ENCODE measurements at regions not wholly inside any gene's neighbourhood (a gene's known extent, or its start where the extent isn't known, plus 50 kb on each side); places are given as distances from the start of the nearest gene placed in this dataset.

- H3K36me3 ChIP-seq: no peaks in the 10 kb centered on the region
- H3K4me1 ChIP-seq: no peaks in the 10 kb centered on the region
- H3K27me3 ChIP-seq: no peaks in the 10 kb centered on the region
- TF ChIP-seq CTCF (IDR thresholded peaks at IDR 0.05): no peak
- no peak overlapping the region for H3K27ac ChIP-seq
- H3K4me3 ChIP-seq: no peak overlapping the region
- DNase-seq (ENCODE audit: low spot score): no peak
- H3K9me3 ChIP-seq: peaks cover 0 to 8% of the 10 kb centered on the region in 2 donors
These were observed 55.4 kb upstream of the CDH20 start for GRCh38 chr18:61277808-61278207.

GRCh38 chr18:61281431-61281830, 51.8 kb upstream of the CDH20 start:
- H3K27me3 ChIP-seq: no peaks in the 10 kb centered on the region
- peaks cover 0 to 8% of the 10 kb centered on the region in 2 donors for H3K9me3 ChIP-seq
- no peaks in the 10 kb centered on the region for H3K36me3 ChIP-seq
- no peak overlapping the region for H3K27ac ChIP-seq
- H3K4me3 ChIP-seq: no peak overlapping the region
- H3K4me1 ChIP-seq: no peaks in the 10 kb centered on the region
- no peak for DNase-seq (ENCODE audit: low spot score)
- no peak for TF ChIP-seq CTCF (IDR thresholded peaks at IDR 0.05)

GRCh38 chr18:61282926-61283325, 50.3 kb upstream of the CDH20 start:
- H3K36me3 ChIP-seq: no peaks in the 10 kb centered on the region
- no peak for DNase-seq (ENCODE audit: low spot score)
- no peak overlapping the region for H3K4me3 ChIP-seq
- no peak for TF ChIP-seq CTCF (IDR thresholded peaks at IDR 0.05)
- no peak overlapping the region for H3K27ac ChIP-seq
- no peaks in the 10 kb centered on the region for H3K27me3 ChIP-seq
- H3K4me1 ChIP-seq: no peaks in the 10 kb centered on the region
- H3K9me3 ChIP-seq: peaks cover 0 to 8% of the 10 kb centered on the region in 2 donors
